Endometrium (tissue), 2 donors: ENCODE measurements at regions not wholly inside any gene's neighbourhood (a gene's known extent, or its start where the extent isn't known, plus 50 kb on each side); places are given as distances from the start of the nearest gene placed in this dataset.

Experiments used
- FAIRE-seq: peaks from 2 replicates; lab custom pipeline; 2012; peaks lifted over from hg19 to GRCh38; lab: Jason Lieb, UNC
- donor health status: control.
- donor health status: control.

DNA sequence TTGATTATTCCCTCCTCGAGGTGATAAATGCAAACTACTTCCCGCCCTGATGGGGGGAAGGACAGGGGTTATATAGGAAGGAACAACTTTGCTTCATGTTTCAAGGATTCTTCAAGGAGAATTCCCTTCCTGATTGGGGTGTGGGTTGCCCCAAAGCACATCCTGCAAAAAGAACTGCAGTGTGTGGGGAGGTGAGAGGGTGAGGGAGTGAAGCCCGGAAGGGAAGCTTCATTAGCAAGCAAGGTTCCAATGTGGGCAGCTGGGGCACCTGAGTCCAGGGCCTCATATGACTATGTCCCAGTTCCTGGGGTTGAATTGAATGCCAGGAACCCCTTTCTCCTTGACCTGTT lies 326.0 kb downstream of the MN1 start:
- no peak for FAIRE-seq

- FAIRE-seq: no peak
These were observed 325.2 kb downstream of the MN1 start for GRCh38 chr22:27476318-27476717.

DNA sequence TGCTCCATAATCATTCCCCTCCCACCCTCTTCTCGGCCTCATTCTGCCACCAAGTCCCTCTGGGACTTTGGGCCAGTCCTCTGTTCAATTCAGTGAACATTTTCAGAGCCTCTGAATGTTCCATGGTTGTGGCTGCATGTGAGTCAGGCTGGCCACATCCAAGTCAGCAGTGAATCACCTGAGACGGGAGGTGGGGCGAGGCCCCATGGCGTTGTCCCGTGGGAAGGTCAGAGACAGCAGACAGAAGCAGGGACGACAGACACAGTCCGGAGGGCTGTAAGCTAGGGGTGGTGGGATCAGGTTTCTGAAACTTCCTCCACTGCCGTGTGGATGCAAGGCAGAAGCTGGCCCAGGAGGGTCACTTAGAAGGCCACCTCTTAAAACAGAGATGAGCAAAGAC lies 324.8 kb downstream of the MN1 start:
- no peak for FAIRE-seq

- no peak for FAIRE-seq
These were observed 324.4 kb downstream of the MN1 start for GRCh38 chr22:27477171-27477570.

DNA sequence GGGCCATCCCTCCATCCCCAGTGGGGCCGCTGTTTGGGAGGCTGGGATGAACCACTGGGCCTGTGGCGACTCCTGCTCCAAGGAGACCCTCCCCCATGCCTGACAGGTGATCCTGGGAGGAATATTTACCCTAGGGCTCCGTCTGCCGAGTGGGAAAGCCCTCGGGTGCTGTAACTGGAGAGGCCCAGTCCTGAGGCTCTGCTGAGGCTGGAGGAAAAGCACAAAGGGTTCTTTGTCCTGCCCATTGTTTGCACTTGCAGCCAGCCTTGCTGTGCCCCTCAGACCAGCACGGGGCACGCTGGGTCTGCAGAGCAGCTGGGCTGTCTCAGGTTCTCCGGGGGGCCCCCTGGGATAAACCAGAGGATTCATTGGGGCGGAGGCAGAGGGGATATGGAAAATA lies 321.1 kb downstream of the MN1 start:
- no peak for FAIRE-seq

GRCh38 chr22:27482402-27482801 lies 319.2 kb downstream of the MN1 start:
- no peak for FAIRE-seq

GRCh38 chr22:27483095-27483785 lies 318.3 kb downstream of the MN1 start:
- FAIRE-seq: no peak

DNA sequence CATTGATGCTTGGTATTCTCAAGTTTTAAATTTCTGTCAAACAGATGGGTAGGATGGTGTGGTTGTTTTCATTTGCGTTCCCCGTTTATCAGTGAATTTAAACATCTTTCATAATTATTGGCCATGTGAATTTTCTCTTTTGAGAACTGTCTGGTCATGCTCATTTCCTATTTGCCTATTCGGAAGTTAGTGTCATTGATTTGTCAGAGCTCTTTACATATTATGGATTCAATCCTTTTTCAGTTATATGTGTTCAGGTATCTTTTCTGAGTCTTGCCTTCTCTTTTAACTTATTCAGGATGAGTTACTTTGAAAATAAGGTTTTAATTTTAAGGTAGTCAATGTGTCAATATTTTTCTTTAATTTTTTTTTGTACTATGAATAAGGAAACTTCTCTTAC lies 315.7 kb downstream of the MN1 start:
- FAIRE-seq: no peak

GRCh38 chr22:27487600-27488452 lies 313.7 kb downstream of the MN1 start:
- FAIRE-seq: no peak

DNA sequence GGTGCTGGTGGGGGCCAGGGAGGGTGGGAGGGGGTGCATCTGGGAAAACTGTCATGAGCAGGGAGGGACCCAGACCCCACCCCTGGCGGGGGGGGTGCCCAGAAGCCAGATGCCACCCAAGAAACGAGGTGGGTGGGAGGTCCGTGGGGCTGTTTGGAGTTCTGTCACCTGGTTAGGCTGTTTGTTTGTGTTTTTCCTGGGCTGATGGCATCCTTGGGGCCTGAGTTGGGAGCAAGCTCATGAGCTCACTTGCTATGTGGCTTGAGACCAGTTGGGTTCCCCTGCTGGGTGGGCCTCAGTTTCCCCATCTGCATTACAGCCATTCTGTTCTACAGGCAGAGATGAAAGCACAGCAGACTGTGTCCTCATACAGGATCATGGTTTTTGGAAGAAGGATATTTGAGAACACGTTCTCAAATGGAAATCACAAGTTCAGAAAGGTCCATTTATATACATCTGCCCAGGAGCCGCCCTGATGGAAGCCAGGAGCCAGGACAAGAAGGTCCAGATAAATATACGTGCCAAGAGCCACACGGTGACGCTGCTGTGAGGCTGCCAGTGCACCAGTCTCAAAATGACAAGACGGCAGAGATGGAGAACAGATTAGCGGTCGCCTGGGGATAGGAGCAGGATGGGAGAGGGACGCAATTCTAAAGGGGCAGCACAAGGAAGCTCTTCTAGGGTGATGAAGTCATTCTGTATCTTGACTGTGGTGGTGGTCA lies 312.9 kb downstream of the MN1 start:
- FAIRE-seq: no peak

DNA sequence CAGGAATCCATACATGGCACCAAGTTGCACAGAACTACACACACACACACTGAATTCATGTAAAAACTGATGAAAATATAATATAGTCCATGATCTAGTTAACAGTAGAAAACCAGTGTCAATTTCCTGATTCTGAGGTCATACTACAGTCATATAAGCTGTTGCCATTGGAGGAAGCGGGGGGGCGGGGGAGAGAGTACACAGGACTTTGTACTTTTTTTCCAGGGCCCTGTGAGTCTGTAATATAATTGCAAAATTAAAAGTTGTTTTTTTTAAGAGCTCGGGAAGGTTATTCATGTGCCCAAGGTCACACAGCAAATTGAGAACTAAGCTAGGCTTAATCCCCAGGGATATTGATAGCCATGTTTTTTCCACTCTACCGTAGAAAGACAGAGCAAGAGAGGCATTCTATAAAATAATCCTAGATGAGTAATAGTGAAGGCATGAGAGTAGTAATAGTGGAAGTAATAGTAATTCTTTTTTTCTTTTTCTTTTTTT lies 312.3 kb downstream of the MN1 start:
- no peak for FAIRE-seq

DNA sequence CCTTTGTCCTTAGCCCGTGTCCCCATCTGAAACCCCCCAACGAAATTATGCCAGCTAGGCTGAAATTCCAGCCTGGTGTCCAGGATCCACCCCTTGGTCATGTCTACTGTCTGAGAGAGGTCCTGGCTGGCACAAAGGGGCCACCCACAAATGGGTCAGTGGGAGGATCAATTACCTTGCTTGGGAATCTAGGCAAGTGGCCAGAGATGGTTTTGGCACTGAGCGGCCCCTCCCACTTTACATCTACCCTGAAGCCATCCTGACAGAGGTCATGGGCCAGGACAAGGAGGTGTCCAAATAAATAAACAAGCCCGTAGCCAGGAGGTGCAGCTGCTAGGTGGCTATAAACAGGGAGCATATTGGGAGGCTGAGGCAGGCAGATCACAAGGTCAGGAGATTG lies 311.5 kb downstream of the MN1 start:
- FAIRE-seq: no peak

- FAIRE-seq: no peak
These were observed 309.7 kb downstream of the MN1 start for GRCh38 chr22:27491888-27492287.

- FAIRE-seq: no peak
These were observed 308.9 kb downstream of the MN1 start for GRCh38 chr22:27492566-27493201.

GRCh38 chr22:27493796-27494195 lies 307.8 kb downstream of the MN1 start:
- no peak for FAIRE-seq

GRCh38 chr22:27494785-27495184 lies 306.8 kb downstream of the MN1 start:
- no peak for FAIRE-seq

DNA sequence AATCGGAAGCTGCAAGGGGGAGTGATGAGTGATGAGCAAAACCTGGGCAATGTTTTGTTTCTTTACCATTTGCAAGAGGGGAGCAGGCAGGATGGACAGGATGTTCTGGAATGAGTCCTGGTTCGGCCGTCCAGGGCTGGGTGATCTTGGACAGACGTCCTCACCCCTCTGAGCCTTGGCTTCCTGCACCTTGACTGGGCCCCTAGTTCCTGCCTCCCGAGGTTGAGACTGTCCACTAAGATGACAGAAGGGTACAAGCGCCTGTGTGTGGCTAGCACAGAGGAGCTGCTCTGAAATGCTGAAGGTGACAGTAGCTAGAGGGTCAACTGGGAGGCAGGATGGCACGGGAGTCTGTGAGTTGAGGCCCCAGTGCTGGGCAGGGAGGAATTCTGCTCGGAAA lies 306.2 kb downstream of the MN1 start:
- no peak for FAIRE-seq

- no peak for FAIRE-seq
These were observed 302.4 kb downstream of the MN1 start for GRCh38 chr22:27499121-27499520.

DNA sequence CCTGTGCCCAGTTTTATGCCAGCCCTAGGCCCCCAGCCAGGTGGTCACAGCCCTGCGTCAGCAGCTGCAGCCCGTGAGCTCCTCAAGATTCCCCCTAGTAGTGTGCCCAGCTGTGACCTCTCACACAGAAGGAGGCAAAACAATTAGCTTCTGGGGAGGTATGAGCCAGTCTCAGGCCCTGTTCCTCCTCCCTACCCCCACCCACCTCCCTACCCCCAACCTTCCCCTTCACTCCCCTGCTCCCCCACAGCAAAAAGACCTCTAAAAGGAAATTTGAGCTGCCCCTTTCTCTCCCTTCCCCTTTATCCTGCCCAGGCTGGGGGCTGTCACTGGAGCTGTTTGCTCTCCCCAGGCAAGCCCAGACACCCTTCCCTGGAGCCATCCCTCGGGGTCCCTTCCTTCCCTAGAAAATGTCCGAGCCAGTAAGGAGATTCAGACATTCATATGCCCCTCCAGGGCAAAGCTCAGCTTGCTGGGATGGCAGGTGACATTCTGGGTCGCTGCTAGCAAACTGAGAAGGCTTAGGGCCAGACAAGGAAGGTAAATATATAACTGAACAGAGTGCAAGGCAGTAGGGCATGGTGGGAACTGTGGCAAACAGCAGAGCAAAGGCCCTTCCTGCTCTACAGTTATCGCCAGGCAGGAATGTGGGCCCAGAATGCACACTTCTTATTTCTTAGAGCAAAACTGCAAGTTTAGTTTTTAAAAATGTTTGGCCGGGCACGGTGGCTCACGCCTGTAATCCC lies 300.2 kb downstream of the MN1 start:
- FAIRE-seq: no peak

- no peak for FAIRE-seq
These were observed 299.2 kb downstream of the MN1 start for GRCh38 chr22:27502327-27502726.

DNA sequence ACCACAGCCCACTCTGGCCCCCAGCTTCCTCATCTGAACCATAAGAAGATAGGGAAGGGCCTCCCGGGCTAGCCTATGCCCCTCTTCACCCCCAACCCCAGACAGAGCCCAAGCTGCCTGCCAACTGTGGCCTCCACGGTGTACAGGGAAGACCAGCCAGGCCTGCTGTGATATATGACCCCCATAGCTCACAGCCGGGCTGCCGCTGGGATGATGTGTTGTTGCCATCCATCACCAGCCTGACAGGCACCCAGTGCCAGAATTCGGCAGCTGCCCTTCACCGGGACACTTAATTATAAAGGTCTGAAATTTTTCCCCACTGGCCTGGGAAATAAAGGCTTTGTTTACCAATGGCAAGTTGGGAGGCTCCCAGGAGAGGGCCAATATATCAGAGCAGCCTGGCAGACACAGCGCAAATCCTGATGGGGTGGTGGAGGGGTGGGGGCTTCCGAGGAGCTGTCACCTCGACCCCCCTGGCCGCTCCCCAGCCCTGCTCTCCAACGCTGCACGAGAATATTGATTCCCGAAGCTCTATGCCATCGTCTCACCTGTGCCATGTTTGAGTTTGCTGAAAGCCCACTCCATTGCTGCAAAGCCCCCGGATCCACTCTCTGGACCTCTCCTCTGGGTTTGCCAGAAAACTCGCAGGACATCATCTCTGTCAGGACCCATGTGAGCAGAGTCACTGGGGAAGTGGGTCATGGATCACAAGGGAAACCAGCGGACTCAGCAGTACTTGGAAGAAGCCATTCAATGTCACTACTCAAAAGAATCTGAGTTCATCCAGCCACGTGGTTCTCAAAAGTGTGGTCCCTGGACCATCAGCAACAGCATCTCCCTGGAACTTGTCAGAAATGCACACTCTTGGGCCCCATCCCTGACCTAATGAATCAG lies 296.9 kb downstream of the MN1 start:
- FAIRE-seq: no peak
